ENCODE measurements at regions not wholly inside any gene's neighbourhood (a gene's known extent, or its start where the extent isn't known, plus 50 kb on each side); places are given as distances from the start of the nearest gene placed in this dataset.

DNA sequence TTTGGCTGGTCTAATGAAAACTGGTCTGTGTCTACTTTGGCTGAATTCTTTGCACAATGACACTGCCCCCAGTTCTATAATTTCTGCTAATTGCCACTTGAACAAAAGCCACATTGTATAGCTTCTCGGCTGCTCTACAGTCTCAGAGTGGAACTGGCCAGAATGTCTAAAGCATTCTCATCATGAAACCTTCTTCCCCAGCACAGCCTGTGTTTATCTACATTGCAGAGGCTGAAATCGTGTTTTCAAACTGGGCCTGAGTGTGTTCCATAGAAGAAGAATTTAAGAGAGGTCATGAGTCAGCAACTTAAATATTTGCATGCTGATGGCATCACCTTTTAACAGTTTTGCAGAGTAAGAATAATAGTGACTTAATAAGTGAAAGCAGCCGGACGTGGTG lies 177.2 kb downstream of the BUB3 start:
- TF ChIP-seq ZFX (IDR thresholded peaks at IDR 0.05; ENCODE audit: borderline replicate concordance) (no peak), CTCF (IDR thresholded peaks at IDR 0.05) (no peak)
